Hematopoietic multipotent progenitor cell treated with erythropoietin and hydrocortisone succinate and interleukin-3 and kit ligand, for 17 days (in vitro differentiated cells): ENCODE measurements at regions not wholly inside any gene's neighbourhood (a gene's known extent, or its start where the extent isn't known, plus 50 kb on each side); places are given as distances from the start of the nearest gene placed in this dataset.
"Not testable (repeated sequence)": the region's sequence is repeated elsewhere in the genome, so short reads cannot be mapped to it uniquely, and the experiment has no call there.

Experiments
- DNase-seq: peaks from one replicate; pipeline ENCODE4 v3.0.0-alpha.2; 2015; ENCODE audit warnings: low spot score

DNA sequence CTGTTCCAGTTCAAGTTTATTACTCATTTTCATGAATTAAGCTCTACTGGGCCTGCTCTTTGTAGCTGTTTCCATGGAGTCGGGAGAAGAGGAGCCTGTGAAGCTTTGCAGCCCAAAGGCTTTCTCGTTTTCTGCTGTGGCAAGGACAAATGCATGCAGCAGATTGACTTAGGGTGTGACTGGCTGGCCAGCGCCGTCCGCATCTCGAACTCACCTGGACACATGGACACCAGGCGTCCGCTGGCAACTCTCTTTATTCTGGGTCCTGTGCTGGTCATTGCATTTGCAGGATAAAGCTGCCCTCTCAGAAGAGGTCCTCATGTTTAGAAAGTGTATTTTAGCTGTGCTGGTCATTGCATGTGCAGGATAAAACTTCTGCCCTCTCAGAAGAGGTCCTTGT is 350.4 kb downstream of the TMEM121 start:
- DNase-seq, result no peak

DNA sequence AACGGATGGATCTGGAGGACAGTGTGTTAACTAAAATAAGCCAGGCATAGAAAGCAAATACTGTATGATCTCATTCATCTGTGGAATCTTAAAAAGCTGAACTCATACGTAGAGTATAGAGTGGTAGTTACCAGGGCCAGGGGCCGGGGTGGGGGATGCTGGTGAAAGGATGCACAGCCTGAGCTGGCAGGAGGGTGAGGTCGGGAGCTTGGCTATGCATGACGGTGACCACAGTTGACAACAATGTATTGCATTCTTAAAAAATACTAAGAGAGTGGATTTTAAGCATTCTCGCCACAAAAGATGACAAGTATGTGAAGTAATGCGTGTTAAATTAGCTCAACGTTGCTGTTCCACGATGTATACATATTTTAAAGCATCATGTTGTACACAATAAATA is 351.3 kb downstream of the TMEM121 start:
- no peak for DNase-seq

DNA sequence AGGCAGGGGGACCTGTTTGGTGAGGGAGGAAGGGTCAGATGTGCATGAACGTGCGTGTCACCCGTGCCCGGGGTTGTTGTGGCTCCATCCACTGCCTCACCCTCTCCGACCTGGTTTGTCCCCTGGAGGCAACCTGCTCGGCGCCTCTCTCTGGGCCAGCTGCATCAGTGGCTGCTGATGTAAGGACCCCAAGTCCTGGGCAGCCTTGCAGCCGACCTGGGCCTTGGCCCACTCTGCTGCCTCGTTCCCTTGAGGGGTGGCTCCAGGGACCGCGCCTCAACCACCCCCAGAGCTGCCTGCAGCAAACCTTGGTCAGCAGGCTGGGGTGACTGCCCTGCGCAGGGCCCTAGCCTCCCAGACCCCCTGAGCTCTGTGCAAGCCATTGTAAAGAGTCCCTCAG is 351.7 kb downstream of the TMEM121 start:
- no peak for DNase-seq

DNA sequence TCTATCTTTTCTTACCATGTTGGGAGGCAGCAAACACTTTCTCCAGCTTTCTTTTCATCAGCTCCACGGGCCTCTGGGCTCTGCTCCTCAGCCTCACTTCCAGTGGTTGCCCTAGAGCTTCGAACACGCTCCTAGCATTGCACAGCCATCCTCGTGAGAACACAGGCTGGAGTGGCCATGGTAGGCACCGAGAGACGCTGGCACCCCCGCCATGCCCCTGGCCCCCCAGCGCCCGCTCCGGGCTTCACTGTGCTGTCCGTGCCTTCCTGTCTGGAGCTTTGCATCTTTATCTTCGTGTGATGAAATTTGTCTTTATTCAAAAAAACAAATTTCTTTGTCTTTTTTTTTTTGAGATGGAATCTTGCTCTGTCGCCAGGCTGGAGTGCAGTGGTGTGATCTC is 352.2 kb downstream of the TMEM121 start:
- no peak for DNase-seq

DNA sequence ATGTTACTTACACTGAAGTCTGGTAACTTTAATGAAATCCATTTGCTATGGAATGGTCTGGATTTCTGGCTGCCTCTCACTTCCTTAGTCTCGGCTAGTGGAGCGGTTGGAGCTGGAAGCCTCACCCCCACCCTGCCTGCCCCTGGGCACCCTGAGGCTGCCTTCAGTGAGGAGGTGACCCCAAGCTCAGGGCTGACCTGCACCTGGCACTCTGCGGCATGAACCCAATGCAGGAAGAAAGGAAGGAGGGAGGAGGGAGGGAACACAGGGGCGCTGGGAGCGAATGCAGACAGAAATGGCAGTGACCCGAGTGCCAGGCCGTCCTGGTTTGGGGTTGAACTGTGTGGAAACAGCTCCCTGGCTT is 353.1 kb downstream of the TMEM121 start:
- DNase-seq, result no peak

DNA sequence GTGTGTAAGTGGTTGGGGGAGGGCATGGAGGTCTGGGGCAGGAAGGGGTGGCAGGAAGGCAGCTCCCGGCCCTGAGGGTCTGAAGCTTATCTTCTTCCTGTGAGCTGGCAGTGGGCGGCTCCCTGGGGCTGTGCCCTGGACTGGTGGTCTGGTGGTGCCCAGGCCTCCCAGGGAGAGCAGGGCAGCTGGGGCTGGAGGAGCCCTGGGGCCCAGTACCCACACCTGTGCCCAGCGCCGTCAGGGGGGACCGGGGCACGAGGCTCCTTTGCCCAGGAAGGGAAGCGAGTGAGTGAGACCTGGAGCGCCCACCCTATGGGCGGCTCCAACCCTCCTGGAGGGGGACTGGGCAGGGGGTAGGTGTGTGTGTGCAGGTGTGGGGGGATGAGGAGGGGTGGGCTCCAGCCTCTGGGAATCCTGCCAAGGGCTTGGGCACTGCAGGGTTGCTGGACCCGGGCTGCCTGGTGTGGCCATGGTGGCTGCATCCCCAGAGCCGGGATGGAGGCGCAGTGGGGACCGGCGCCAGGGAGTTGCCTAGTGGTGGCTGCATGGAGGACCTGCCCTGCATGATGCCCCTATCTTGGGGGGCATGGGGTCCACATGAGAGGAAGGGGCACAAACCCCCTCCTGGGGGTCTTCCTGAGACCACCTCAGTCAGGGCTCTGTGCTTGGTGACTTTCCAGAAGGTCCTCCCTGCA is 353.6 kb downstream of the TMEM121 start:
- no peak for DNase-seq

DNA sequence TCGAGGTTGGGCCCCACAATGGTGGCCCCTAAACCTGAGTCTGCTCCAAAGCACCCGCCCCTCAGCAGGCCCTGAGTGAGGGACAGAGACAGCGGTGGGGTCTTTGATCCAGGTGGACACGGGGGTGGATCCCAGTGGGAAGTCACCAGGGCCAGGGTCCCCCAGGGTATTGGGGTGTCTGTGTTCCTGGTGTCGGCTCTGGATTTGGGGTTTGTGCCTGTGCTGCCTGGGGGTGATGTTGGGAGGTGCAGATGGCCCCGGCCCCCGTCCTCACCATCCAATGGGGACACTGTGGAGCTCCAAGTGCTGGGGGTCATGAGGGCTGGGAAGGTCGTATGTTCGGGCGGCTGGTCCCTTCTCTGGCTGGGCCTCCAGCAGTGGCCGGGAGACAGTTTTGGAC is 354.2 kb downstream of the TMEM121 start:
- DNase-seq, result no peak

DNA sequence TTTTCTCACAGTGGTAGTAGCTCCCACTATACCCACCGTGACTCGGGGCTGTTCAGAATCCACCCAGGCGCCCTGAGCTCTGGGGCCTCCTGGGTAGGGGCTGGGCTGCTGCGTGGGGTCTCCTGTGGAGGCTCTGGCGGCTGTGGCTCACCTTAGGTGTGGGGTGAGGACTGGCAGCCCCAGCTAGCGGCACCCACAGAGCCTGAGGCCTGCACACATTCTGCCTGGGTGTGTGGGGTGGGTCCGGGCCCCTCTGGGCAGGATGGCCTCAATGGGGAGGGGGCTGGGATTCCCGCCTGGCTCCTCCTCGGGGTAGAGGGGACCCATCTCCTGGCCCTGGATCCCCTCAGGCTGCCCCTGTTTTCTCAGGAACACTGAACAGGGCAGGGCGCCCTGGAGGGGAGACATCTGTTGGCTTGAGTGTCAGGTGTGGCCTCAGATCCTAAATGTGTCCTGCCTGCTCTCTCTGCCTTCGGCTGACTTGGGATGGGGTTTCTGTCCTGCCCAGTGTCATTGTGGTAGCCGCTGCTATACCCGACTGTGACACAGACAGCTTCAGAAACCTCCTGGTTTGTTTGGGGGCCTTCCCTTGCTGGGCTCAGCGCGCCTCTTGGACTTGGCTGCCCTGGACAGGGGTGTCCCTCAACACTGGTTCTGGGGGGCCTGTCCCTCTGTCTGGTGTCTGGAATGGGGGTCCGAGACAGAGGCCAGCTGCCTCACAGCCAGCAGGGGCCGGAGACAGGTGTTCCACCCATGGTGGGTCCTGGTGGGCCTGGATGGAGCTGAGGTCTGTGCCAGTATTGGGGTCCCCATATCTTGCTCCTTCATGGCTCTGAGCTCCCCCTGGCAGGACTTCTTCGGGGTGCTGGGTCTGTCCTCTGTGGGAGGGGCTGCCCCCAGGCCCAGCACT is 354.9 kb downstream of the TMEM121 start:
- DNase-seq, result no peak

DNA sequence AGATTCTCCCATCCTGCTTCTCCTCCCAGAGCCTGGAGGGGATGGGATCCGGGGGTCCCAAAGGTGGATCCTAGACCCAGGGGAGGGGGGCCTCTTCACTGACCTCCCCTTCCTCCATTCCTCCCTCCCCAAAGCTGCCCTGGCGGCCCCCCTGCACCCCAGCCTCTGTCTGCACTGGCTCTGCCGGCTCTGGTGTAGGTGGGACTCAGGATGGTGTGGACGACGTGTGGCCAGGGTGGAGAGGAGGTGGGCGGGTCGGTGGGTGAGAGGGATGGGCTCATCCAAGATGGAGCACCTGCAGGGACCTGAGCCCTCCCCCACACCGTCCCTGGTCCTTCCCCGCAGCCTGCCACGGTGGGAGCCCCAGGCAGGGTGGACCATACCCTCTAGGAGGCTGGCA is 355.6 kb downstream of the TMEM121 start:
- DNase-seq, result not testable (repeated sequence)

DNA sequence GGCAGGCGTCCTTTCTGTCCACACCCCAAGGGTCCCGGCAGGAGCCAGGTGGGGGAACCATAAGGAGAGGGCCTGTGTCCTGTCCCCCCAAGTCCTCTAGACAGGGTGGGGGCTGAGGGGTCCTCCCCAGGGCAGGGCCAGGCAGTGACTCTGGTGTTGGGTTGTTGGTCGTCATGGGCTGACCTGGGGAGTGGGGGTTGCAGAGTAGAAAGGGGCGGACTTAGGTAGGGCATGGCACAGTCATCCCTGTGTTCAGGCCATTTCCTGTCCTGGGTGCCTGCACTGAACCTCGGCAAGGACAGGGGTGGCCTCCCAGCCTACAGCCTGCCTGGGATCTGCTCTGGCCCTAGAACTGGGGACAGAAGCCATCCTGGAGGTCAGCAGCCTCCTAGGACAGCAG is 356.2 kb downstream of the TMEM121 start:
- no peak for DNase-seq

DNA sequence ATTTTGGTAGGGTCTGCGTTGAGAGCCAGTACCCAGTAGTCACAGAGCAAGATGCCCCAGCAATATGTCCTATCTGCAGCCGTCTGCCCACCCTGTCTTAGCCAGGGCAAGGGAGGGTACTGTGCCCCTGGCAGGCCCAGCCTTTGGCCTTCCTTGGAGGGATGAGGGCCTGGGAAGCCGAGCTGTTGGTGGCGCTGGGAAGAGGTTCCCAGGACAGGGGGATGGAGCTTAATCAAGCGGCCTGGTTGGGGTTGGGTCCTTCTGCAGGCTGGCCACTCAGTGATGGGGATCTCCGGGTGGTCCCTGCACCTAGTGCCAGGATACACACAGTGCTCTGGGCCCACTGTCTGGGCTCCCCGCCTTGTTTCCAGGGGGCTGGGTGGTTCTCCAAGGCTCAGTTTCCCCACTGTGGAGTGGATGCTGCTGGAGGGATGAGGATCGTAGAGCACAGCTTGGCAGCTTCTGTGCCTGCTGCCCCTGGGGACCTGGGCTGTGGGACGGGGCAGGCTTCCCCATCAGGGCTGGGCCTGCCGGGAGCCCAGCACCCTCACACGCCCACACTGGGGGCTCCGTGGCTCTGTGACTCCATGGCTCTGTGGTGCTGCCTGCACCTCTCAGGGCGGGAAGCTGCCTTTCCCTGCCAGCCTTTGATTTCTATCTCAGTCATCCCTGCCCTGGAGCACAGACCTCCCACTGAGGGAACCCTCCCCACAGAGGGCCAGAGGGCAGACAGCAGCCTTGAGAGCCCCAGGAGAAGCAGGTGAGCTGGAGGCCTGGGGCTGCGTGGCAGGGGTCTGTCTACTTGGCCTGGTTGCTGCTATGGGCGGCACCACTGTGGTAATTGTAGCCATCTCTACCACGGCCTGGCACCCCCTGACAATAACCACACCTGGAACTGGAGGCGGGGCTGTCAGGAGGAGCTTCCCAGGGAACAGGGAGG is 357.0 kb downstream of the TMEM121 start:
- no peak for DNase-seq

DNA sequence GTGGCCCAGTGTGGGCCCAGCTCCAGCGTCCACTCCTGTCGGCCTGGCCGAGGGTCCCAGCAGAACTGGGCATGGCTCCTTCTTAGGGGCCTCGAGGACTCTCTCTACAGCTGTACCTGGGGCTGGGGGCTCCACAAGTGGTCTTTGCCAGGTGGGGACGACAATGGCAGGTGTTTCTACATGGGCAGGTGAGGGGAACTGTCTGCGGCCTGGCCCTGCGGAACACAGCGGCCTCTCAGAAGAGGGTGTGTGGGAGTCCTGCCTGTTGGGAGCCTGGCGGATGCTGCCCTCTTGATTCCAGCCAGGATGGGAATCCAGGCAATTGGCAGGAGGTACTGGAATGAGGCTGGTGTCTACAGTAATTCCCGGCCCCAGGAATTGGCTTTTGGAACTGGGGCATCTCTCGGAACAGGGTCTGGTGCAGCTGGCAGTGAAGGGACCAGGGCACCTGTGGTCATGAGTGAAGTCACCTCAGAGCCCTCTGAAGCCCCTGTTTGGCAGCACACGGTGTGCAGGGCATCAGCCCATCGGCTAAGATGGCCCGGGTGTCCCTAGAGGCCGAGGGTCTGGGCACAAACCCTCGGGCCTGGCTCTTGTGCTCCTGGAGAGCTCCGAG is 357.9 kb downstream of the TMEM121 start:
- DNase-seq, result not testable (repeated sequence)

DNA sequence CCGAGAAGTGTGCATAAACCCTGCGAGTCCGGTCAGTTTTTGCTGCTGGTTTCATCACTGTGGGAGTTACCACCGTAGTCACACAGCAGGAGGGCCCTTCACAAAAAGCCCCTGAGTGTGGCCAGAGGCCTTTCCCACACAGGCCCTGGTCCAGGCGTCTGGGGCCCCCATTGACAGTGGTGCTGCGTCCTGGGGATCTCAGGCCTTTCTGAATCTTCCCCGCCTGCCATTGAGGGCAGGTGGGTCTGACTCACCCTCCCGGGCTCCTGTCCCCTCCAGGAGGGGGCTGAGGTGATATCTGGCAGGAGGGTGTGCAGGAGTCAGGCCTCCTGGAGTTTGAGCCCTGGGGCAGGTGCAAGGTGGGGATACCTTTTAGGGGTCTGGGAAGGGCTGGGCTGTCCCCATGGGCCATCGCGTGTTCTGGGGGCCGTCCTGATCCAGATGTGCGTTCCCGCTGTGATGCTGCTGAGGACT is 358.5 kb downstream of the TMEM121 start:
- no peak for DNase-seq

DNA sequence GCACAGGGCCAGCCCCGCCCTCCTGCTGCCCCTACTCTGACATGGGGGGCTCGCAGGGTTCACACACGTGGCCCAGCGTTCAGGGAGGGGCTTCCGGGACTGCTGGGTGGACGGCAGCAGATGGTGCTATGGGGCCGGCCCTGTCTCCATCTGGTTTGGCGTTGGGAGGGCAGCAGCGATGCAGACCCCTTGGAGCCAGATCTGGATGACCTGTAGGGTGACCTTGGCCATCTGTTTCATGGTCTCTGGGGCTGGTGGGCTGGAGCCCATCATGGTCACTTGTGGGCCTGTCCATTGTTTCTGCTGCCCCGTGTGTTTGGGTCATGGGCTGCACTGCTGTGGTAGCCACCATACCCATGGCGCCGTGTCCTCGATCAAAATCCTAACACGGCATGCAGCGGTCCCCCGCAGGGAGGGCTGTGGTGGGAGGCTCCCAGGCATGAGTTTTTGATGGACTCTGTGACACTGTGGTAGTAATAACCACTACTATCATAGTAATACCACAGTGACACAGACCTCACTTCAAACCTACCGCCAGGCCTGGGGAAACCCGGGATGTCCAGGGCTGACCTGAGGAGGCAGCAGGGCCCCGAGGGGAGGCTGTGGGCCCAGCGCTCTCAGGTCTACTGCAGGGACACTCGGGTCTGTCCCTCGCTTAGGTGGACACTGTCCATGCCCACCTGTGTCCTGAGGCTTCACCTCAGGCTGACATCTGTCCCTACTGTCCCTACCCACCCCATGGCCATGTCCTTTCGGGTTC is 359.4 kb downstream of the TMEM121 start:
- DNase-seq, result no peak

DNA sequence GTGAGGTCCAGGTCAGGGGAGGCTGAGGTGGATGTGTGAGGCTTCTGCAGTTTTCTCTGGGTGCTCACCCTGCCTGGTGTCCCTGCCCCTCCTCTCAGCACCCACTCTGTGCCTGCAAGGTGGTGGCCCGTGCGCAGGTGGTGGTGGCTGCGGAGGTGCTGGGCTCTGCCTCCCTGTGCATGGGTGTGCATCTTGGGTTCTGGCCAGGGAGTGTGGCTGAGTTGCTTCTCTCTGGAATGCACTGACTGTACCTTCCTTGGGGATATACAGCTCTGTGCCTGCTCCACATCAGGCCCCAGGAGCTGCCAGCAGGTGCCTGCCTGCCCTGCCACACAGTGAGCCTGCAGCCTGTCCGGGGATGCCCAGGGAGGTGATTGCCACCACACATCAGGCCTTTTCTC is 360.4 kb downstream of the TMEM121 start:
- DNase-seq, result not testable (repeated sequence)

DNA sequence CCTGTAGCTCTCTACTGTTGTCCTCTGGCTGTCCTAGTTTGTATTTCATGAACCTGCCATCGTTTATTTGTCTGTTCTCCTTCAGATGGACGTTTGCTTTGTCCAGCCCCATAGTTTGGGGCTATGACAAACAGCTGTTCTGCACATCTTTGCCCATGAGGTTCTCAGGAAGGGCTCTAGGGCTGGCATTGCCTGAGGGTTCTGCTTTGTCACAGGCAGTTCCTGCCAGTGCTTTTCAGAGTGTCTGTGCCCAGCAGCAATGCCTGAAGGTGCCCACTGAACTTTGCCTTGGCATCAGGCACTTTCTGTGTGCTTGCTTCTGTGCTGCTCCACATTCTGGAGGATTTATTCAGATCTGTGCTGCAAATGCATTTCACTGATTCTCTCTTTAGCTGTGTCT is 361.3 kb downstream of the TMEM121 start:
- DNase-seq, result no peak

DNA sequence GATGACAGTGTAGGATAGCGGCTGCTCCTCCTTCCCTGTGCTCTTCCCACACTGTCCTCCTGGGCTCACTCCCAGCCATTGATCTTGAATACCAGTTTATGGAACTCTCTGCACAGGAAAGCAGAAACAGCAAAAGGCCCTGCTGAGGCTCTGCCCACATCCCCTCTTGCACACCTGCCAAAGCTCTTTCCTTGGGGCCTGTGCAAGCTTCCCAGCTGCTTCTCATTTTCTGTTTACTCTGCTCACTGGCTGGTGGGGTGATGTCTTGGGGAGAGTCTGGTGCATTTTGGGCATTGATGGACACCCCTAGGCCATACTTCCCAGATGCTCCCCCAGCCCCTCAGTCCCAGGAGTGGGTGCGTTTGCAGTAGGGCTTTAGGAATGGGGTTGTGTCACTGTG is 361.8 kb downstream of the TMEM121 start:
- DNase-seq, result no peak

DNA sequence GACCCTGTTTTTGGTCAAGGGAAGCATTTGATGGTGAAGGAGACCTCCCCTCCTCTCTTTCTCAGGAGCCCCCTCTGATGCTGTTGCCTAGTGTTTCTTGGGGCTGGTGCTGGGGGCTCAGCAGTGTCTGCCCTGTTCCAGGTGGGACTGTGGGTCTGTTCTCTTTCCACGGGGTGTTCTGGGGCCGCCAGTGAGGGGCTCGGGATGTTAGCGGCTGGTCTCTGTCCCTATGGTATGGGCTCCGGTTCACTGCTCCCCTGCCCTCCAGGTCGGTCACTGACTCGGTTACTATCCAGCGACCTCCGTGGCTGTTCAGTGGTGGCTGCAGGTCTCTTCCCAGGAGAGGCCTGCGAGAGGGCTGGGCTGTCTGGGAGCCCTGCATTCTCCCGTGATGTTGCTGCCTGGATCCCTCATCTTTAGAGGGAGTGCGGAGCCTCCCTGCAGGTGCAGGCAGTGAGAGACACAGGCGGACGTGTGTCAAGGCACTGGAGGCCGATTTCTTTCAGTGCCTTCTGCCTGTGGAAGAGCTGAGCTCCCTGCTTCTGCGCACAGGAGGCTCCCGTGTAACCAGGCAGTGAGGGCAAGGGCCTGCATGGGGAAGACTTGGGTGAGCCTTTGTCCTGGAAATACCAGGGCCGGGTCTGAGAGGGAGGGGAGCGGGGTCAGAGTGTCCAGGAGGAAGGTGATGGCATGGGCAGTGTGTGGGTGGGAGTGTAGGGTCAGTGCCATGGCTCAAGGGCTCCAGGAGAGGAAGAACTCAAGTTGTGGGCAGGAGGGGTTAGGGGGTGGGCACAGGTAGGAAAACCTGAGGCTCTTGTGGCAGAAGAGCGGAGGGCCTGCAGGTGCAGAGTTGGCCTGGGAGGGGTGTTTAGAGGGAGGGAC is 362.6 kb downstream of the TMEM121 start:
- DNase-seq, result no peak

DNA sequence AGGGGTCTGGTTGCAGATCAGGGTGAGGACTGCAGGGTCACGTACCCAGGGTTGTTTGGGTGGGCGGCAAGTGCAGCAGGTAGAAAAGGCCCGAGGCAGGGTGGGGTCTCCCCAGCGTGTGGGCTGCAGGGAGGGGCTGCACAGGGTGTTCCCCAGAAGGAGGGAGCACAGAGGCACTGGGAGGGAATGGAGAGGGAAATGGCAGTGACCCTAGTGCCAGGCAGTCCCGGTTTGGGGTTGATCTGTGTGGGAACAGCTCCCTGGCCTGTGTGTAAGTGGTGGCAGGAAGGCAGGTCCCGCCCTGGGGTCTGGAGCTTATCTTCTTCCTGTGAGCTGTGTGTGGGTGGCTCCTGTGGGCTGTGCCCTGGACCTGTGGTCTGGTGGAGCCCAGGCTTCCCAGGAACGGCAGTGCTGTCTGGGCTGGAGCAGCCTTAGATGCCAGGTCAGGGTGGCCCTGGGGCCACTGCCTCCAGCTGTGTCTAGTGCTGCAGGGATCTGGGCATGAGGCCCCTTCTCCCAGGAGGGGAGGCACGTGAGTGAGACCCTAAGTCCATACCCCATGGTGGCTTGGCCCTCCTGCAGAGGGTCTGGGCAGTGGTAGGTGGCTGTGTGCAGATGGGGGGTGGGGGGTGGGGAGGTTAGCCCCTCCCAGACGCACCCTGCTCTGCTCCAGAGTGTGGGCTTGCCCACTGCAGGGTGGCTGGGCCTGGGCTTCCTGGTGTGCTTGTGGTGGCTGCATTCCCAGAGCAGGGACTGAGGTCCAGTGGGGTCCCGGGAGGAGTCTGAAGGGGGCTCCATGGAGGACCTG is 363.5 kb downstream of the TMEM121 start:
- DNase-seq, result no peak
